ENCODE measurements at regions not wholly inside any gene's neighbourhood (a gene's known extent, or its start where the extent isn't known, plus 50 kb on each side); places are given as distances from the start of the nearest gene placed in this dataset.
"Not testable (repeated sequence)": the region's sequence is repeated elsewhere in the genome, so short reads cannot be mapped to it uniquely, and the experiment has no call there.

- DNase-seq (ENCODE audit: low spot score) (no peak), ATAC-seq (no peak)
Measured at GRCh38 chr18:39311111-39311712, 1745.6 kb upstream of the CELF4 start.

GRCh38 chr18:39308931-39309521 is 1743.4 kb upstream of the CELF4 start:
- ATAC-seq; intact Hi-C loops (cut with DNase I); DNase-seq (ENCODE audit: low spot score): not testable (repeated sequence)

More at GRCh38 chr18:39311111-39311712, 1745.6 kb upstream of the CELF4 start:
- intact Hi-C loops (cut with DNase I) = no loop called here

- intact Hi-C loops (cut with DNase I) = no loop called here
- DNase-seq (ENCODE audit: low spot score) = no peak
- no peak for ATAC-seq
Measured at GRCh38 chr18:39305766-39306165, 1740.2 kb upstream of the CELF4 start.

- ATAC-seq = no peak
- no peak for DNase-seq (ENCODE audit: low spot score)
- intact Hi-C loops (cut with DNase I) = no loop called here
Measured at GRCh38 chr18:39302481-39302880, 1736.9 kb upstream of the CELF4 start.

GRCh38 chr18:39299152-39299551 is 1733.6 kb upstream of the CELF4 start:
- intact Hi-C loops (cut with DNase I) = no loop called here
- ATAC-seq = no peak
- no peak for DNase-seq (ENCODE audit: low spot score)

GRCh38 chr18:39297225-39297624 is 1731.6 kb upstream of the CELF4 start:
- intact Hi-C loops (cut with DNase I) = no loop called here
- no peak for ATAC-seq
- DNase-seq (ENCODE audit: low spot score) = no peak

GRCh38 chr18:39296293-39296888 is 1730.8 kb upstream of the CELF4 start:
- intact Hi-C loops (cut with DNase I) = no loop called here
- DNase-seq (ENCODE audit: low spot score) (no peak), ATAC-seq (no peak)

- ATAC-seq = no peak
- DNase-seq (ENCODE audit: low spot score) = no peak
- intact Hi-C loops (cut with DNase I) = no loop called here
Measured at GRCh38 chr18:39276764-39277163, 1711.2 kb upstream of the CELF4 start.

GRCh38 chr18:39274535-39274934 is 1708.9 kb upstream of the CELF4 start:
- DNase-seq (ENCODE audit: low spot score) = no peak
- intact Hi-C loops (cut with DNase I) = no loop called here
- ATAC-seq = no peak

GRCh38 chr18:39272230-39272629 is 1706.6 kb upstream of the CELF4 start:
- ATAC-seq = no peak
- DNase-seq (ENCODE audit: low spot score) = no peak
- intact Hi-C loops (cut with DNase I) = no loop called here

- DNase-seq (ENCODE audit: low spot score) (no peak), ATAC-seq (no peak)
- intact Hi-C loops (cut with DNase I) = no loop called here
Measured at GRCh38 chr18:39271654-39272053, 1706.1 kb upstream of the CELF4 start.

GRCh38 chr18:39260565-39260964 is 1695.0 kb upstream of the CELF4 start:
- intact Hi-C loops (cut with DNase I) = no loop called here
- ATAC-seq = no peak
- DNase-seq (ENCODE audit: low spot score) = no peak

- ATAC-seq = no peak
- DNase-seq (ENCODE audit: low spot score) = no peak
- intact Hi-C loops (cut with DNase I) = no loop called here
Measured at GRCh38 chr18:39259736-39260135, 1694.1 kb upstream of the CELF4 start.

- intact Hi-C loops (cut with DNase I) = no loop called here
- DNase-seq (ENCODE audit: low spot score) = no peak
- ATAC-seq = no peak
Measured at GRCh38 chr18:39244242-39244641, 1678.6 kb upstream of the CELF4 start.

GRCh38 chr18:39241534-39241933 is 1675.9 kb upstream of the CELF4 start:
- ATAC-seq = no peak
- intact Hi-C loops (cut with DNase I) = no loop called here

GRCh38 chr18:39238981-39239660 is 1673.5 kb upstream of the CELF4 start:
- ATAC-seq = no peak
- DNase-seq (ENCODE audit: low spot score) = no peak
- intact Hi-C loops (cut with DNase I) = no loop called here

More at GRCh38 chr18:39241534-39241933, 1675.9 kb upstream of the CELF4 start:
- no peak for DNase-seq (ENCODE audit: low spot score)

- no peak for ATAC-seq
- intact Hi-C loops (cut with DNase I) = no loop called here
- no peak for DNase-seq (ENCODE audit: low spot score)
Measured at GRCh38 chr18:39235118-39235719, 1669.6 kb upstream of the CELF4 start.

- intact Hi-C loops (cut with DNase I) = no loop called here
- DNase-seq (ENCODE audit: low spot score) (no peak), ATAC-seq (no peak)
Measured at GRCh38 chr18:39232937-39233336, 1667.3 kb upstream of the CELF4 start.

GRCh38 chr18:39232490-39232889 is 1666.9 kb upstream of the CELF4 start:
- intact Hi-C loops (cut with DNase I) = no loop called here
- ATAC-seq = no peak
- DNase-seq (ENCODE audit: low spot score) = no peak
